Keratinocyte (primary cell): ENCODE measurements at regions not wholly inside any gene's neighbourhood (a gene's known extent, or its start where the extent isn't known, plus 50 kb on each side); places are given as distances from the start of the nearest gene placed in this dataset.

Experiments used
- CTCF ChIP-seq, 3 experiments: IDR thresholded peaks in 1 of 3; conservative IDR thresholded peaks in 1 of 3; optimal IDR thresholded peaks in 1 of 3; 2 replicates in 2 of 3; 3 replicates in 1 of 3; pipeline versions ENCODE3 to v1.5.1; 2011; ENCODE audit warnings: low read length in 3 of 3, mild to moderate bottlenecking in 3 of 3, moderate library complexity in 2 of 3, control low read depth in 1 of 3, inconsistent platforms in 1 of 3; ENCODE audit not compliant: insufficient read depth in 2 of 3; ENCODE audit errors: extremely low read depth in 1 of 3
- EZH2 ChIP-seq: IDR thresholded peaks from one replicate; pipeline ENCODE4 v1.6.1; 2012; ENCODE audit warnings: inconsistent platforms, mild to moderate bottlenecking, low read length, moderate library complexity

GRCh38 chr21:17195351-17195750, 317.5 kb upstream of the CXADR start:
- TF ChIP-seq CTCF (optimal IDR thresholded peaks at IDR 0.05 in 1 of 3, IDR thresholded peaks at IDR 0.05 in 1 of 3, conservative IDR thresholded peaks at IDR 0.05 in 1 of 3; ENCODE audit: extremely low read depth in 1 of 3, insufficient read depth in 2 of 3, low read length in 3 of 3) (no peak), EZH2 (no peak)
